Hematopoietic multipotent progenitor cell treated with erythropoietin and hydrocortisone succinate and interleukin-3 and kit ligand, for 15 days (in vitro differentiated cells): ENCODE measurements at regions not wholly inside any gene's neighbourhood (a gene's known extent, or its start where the extent isn't known, plus 50 kb on each side); places are given as distances from the start of the nearest gene placed in this dataset.

Experiments
- DNase-seq: peaks from one replicate; pipeline ENCODE4 v3.0.0-alpha.2; 2015; ENCODE audit warnings: low spot score

- DNase-seq: no peak
Observed at GRCh38 chr2:129439406-129440302, 539.8 kb upstream of the RAB6C start.

- DNase-seq: no peak
Observed at GRCh38 chr2:129441610-129442009, 537.9 kb upstream of the RAB6C start.

- DNase-seq: no peak
Observed at GRCh38 chr2:129443235-129443864, 536.1 kb upstream of the RAB6C start.

GRCh38 chr2:129443865-129444739 is 535.4 kb upstream of the RAB6C start:
- no peak for DNase-seq

GRCh38 chr2:129444751-129445150 is 534.7 kb upstream of the RAB6C start:
- DNase-seq: no peak

- no peak for DNase-seq
Observed at GRCh38 chr2:129456691-129457090, 522.8 kb upstream of the RAB6C start.

- no peak for DNase-seq
Observed at GRCh38 chr2:129457277-129457818, 522.1 kb upstream of the RAB6C start.

GRCh38 chr2:129458006-129458405 is 521.5 kb upstream of the RAB6C start:
- DNase-seq: no peak

GRCh38 chr2:129458436-129458835 is 521.0 kb upstream of the RAB6C start:
- no peak for DNase-seq

- no peak for DNase-seq
Observed at GRCh38 chr2:129459200-129459876, 520.1 kb upstream of the RAB6C start.

GRCh38 chr2:129459881-129460280 is 519.6 kb upstream of the RAB6C start:
- DNase-seq: no peak

- no peak for DNase-seq
Observed at GRCh38 chr2:129460299-129461198, 518.9 kb upstream of the RAB6C start.

- no peak for DNase-seq
Observed at GRCh38 chr2:129462349-129462748, 517.1 kb upstream of the RAB6C start.

GRCh38 chr2:129462967-129463366 is 516.5 kb upstream of the RAB6C start:
- DNase-seq: no peak

GRCh38 chr2:129464036-129464435 is 515.4 kb upstream of the RAB6C start:
- no peak for DNase-seq

- DNase-seq: no peak
Observed at GRCh38 chr2:129464631-129465030, 514.8 kb upstream of the RAB6C start.

- DNase-seq: no peak
Observed at GRCh38 chr2:129465045-129465444, 514.4 kb upstream of the RAB6C start.

- no peak for DNase-seq
Observed at GRCh38 chr2:129466389-129466788, 513.1 kb upstream of the RAB6C start.

- no peak for DNase-seq
Observed at GRCh38 chr2:129467012-129467779, 512.3 kb upstream of the RAB6C start.

- DNase-seq: no peak
Observed at GRCh38 chr2:129467941-129468340, 511.5 kb upstream of the RAB6C start.
